NCI-H345 treated with DMSO at 0.1 percent for 48 hours (cell line): ENCODE measurements at regions not wholly inside any gene's neighbourhood (a gene's known extent, or its start where the extent isn't known, plus 50 kb on each side); places are given as distances from the start of the nearest gene placed in this dataset.

Experiments used
- DNase-seq: peaks from one replicate; lab custom pipeline; 2025; ENCODE audit not compliant: unreplicated experiment; lab: John Stamatoyannopoulos, UW

GRCh38 chr10:129090165-129090564, 376.9 kb upstream of the MGMT start:
- no peak for DNase-seq

- DNase-seq: no peak
Observed at GRCh38 chr10:129090618-129091366, 376.2 kb upstream of the MGMT start.

- DNase-seq: no peak
Observed at GRCh38 chr10:129093641-129094040, 373.4 kb upstream of the MGMT start.

- DNase-seq: no peak
Observed at GRCh38 chr10:129094233-129094632, 372.8 kb upstream of the MGMT start.

GRCh38 chr10:129094861-129095260, 372.2 kb upstream of the MGMT start:
- no peak for DNase-seq

- DNase-seq: no peak
Observed at GRCh38 chr10:129095680-129096064, 371.4 kb upstream of the MGMT start.

GRCh38 chr10:129096065-129096984, 370.7 kb upstream of the MGMT start:
- DNase-seq: no peak

GRCh38 chr10:129097776-129098330, 369.2 kb upstream of the MGMT start:
- no peak for DNase-seq

GRCh38 chr10:129098517-129098916, 368.5 kb upstream of the MGMT start:
- DNase-seq: no peak

- no peak for DNase-seq
Observed at GRCh38 chr10:129099486-129099885, 367.6 kb upstream of the MGMT start.

GRCh38 chr10:129099992-129100391, 367.0 kb upstream of the MGMT start:
- DNase-seq: no peak

GRCh38 chr10:129101232-129101980, 365.6 kb upstream of the MGMT start:
- DNase-seq: no peak

- DNase-seq: no peak
Observed at GRCh38 chr10:129102906-129103693, 363.9 kb upstream of the MGMT start.

- DNase-seq: no peak
Observed at GRCh38 chr10:129104266-129105045, 362.6 kb upstream of the MGMT start.

GRCh38 chr10:129105266-129105665, 361.8 kb upstream of the MGMT start:
- DNase-seq: no peak

- DNase-seq: no peak
Observed at GRCh38 chr10:129106314-129106713, 360.7 kb upstream of the MGMT start.

GRCh38 chr10:129107525-129107924, 359.5 kb upstream of the MGMT start:
- no peak for DNase-seq

GRCh38 chr10:129108378-129108777, 358.7 kb upstream of the MGMT start:
- no peak for DNase-seq

- no peak for DNase-seq
Observed at GRCh38 chr10:129108994-129109393, 358.0 kb upstream of the MGMT start.

- DNase-seq: no peak
Observed at GRCh38 chr10:129110780-129111179, 356.3 kb upstream of the MGMT start.
